IMR-90 (cell line): ENCODE measurements at regions not wholly inside any gene's neighbourhood (a gene's known extent, or its start where the extent isn't known, plus 50 kb on each side); places are given as distances from the start of the nearest gene placed in this dataset.

Experiments used
- ATAC-seq: fragments of 200-7000 bp; cut with Tn5 transposase; 2 replicates; pipeline ENCODE4 v1.9.1; 2020; ENCODE audit warnings: low read depth, mild to moderate bottlenecking, moderate library complexity
- BruUV-seq: library from RNA; stranded (reverse); fragments of 400-500 nt; replicated peaks from 2 replicates; lab custom pipeline; 2021; lab: Mats Ljungman, UMichigan
- CTCF ChIA-PET: fragments of 300-600 bp; formaldehyde crosslinking; extraction: SDS; loops from one replicate; lab custom pipeline; 2021; ENCODE audit warnings: antibody characterized with exemption; lab: Yijun Ruan, JAX
- POLR2A ChIA-PET: fragments of 300-600 bp; sonication (Branson Sonifier 250); formaldehyde crosslinking; loops from one replicate; lab custom pipeline; 2022; ENCODE audit warnings: antibody characterized with exemption; ENCODE audit not compliant: unreplicated experiment; lab: Charles Lee
- DNase-seq: peaks from one replicate; pipeline ENCODE4 v3.0.0; 2013
- H2AFZ ChIP-seq: replicated peaks from 2 replicates; pipeline ENCODE3; 2013; ENCODE audit warnings: low read length, mild to moderate bottlenecking; ENCODE audit not compliant: poor library complexity
- H2AK5ac ChIP-seq: 2 replicates; pipeline ENCODE4 v1.6.1; 2013; ENCODE audit warnings: low read depth, low read length, inconsistent platforms
- H2AK9ac ChIP-seq: replicated peaks from 2 replicates; pipeline ENCODE3; 2013; ENCODE audit warnings: mild to moderate bottlenecking, low read depth, low read length, moderate library complexity; ENCODE audit not compliant: poor library complexity
- H2BK120ac ChIP-seq: 2 replicates; pipeline ENCODE4 v1.6.1; 2013; ENCODE audit warnings: low read depth, low read length, inconsistent platforms
- H2BK15ac ChIP-seq: 3 replicates; pipeline ENCODE4 v1.6.1; 2013; ENCODE audit warnings: low read depth, low read length, inconsistent platforms
- H2BK20ac ChIP-seq: 2 replicates; pipeline ENCODE4 v1.6.1; 2013; ENCODE audit warnings: low read depth, mild to moderate bottlenecking, inconsistent platforms, low read length, moderate library complexity
- H2BK5ac ChIP-seq: 2 replicates; pipeline ENCODE4 v1.6.1; 2013; ENCODE audit warnings: mild to moderate bottlenecking, low read depth, low read length, inconsistent platforms; ENCODE audit not compliant: poor library complexity, severe bottlenecking
- H3K14ac ChIP-seq: replicated peaks from 2 replicates; pipeline ENCODE4 v1.6.1; 2013; ENCODE audit warnings: low read depth, low read length, inconsistent platforms
- H3K18ac ChIP-seq: 2 replicates; pipeline ENCODE4 v1.6.1; 2013; ENCODE audit warnings: low read depth, low read length, control low read depth
- H3K23ac ChIP-seq: 2 replicates; pipeline ENCODE4 v1.6.1; 2013; ENCODE audit warnings: low read depth, low read length, inconsistent platforms
- H3K27ac ChIP-seq: 2 replicates; pipeline ENCODE4 v1.5.1; 2013; ENCODE audit warnings: mild to moderate bottlenecking, control low read depth, low read length; ENCODE audit not compliant: insufficient read depth
- H3K27me3 ChIP-seq: 2 replicates; pipeline ENCODE4 v1.6.1; 2013; ENCODE audit warnings: low read length; ENCODE audit not compliant: control insufficient read depth, insufficient read depth
- H3K36me3 ChIP-seq: 2 replicates; pipeline ENCODE4 v1.6.1; 2013; ENCODE audit warnings: low read length, mixed read lengths; ENCODE audit not compliant: control insufficient read depth, insufficient read depth
- H3K4ac ChIP-seq: 2 replicates; pipeline ENCODE4 v1.6.1; 2013; ENCODE audit warnings: low read depth, low read length, inconsistent platforms
- H3K4me1 ChIP-seq: 2 replicates; pipeline ENCODE4 v1.6.1; 2013; ENCODE audit warnings: low read length, mixed read lengths; ENCODE audit not compliant: control insufficient read depth, insufficient read depth
- H3K4me2 ChIP-seq: 2 replicates; pipeline ENCODE4 v1.6.1; 2013; ENCODE audit warnings: low read depth, mild to moderate bottlenecking, control low read depth, low read length, moderate library complexity
- H3K4me3 ChIP-seq: 2 replicates; pipeline ENCODE4 v1.5.1; 2013; ENCODE audit warnings: low read depth, mild to moderate bottlenecking, control low read depth, low read length, moderate library complexity; ENCODE audit not compliant: insufficient read depth
- H3K56ac ChIP-seq: 2 replicates; pipeline ENCODE4 v1.6.1; 2013; ENCODE audit warnings: low read length, inconsistent platforms; ENCODE audit not compliant: insufficient read depth; ENCODE audit errors: extremely low read depth
- H3K79me1 ChIP-seq, 2 experiments: 2 replicates each; pipeline ENCODE4 v1.6.1; 2013; ENCODE audit warnings: low read length in 2 of 2, inconsistent platforms in 1 of 2, low read depth in 1 of 2
- H3K9ac ChIP-seq: 2 replicates; pipeline ENCODE4 v1.6.1; 2013; ENCODE audit warnings: low read depth, low read length, control low read depth
- H3K9me1 ChIP-seq: 2 replicates; pipeline ENCODE4 v1.6.1; 2013; ENCODE audit warnings: low read length, inconsistent platforms; ENCODE audit not compliant: insufficient read depth
- H3K9me3 ChIP-seq: 2 replicates; pipeline ENCODE4 v1.6.1; 2013; ENCODE audit warnings: low read length; ENCODE audit not compliant: control insufficient read depth, insufficient read depth
- H4K20me1 ChIP-seq: 2 replicates; pipeline ENCODE4 v1.6.1; 2013; ENCODE audit warnings: low read length, inconsistent platforms; ENCODE audit not compliant: insufficient read depth
- H4K5ac ChIP-seq: 2 replicates; pipeline ENCODE4 v1.6.1; 2013; ENCODE audit warnings: mild to moderate bottlenecking, low read depth, low read length, control low read depth
- H4K8ac ChIP-seq, 2 experiments: 2 replicates each; pipeline ENCODE4 v1.6.1; 2013; ENCODE audit warnings: low read depth in 2 of 2, low read length in 2 of 2, control low read depth in 1 of 2, inconsistent platforms in 1 of 2
- H4K91ac ChIP-seq: 2 replicates; pipeline ENCODE4 v1.6.1; 2013; ENCODE audit warnings: low read depth, low read length, inconsistent platforms; ENCODE audit not compliant: insufficient read depth
- CEBPB ChIP-seq: IDR thresholded peaks from 2 replicates; pipeline ENCODE4 v1.6.1; 2012; ENCODE audit warnings: low read depth, low read length, improper control_type of control experiment
- CHD1 ChIP-seq: IDR thresholded peaks from 2 replicates; pipeline ENCODE4 v1.6.1; 2012; ENCODE audit warnings: low read depth, low read length, improper control_type of control experiment
- FOS ChIP-seq: fragments of 150-350 bp; IDR thresholded peaks from 2 replicates; pipeline ENCODE4 v1.6.1; 2016; ENCODE audit warnings: low read depth, low read length
- MAFK ChIP-seq: IDR thresholded peaks from 2 replicates; pipeline ENCODE4 v1.6.1; 2012; ENCODE audit warnings: low read depth, low read length, improper control_type of control experiment
- MAZ ChIP-seq: IDR thresholded peaks from 2 replicates; pipeline ENCODE4 v1.6.1; 2012; ENCODE audit warnings: low read depth, mild to moderate bottlenecking, low read length, improper control_type of control experiment, moderate library complexity, borderline replicate concordance
- MXI1 ChIP-seq: IDR thresholded peaks from 2 replicates; pipeline ENCODE4 v1.6.1; 2012; ENCODE audit warnings: low read depth, mild to moderate bottlenecking, low read length, moderate library complexity, borderline replicate concordance
- NFE2L2 ChIP-seq: fragments of 150-350 bp; IDR thresholded peaks from 2 replicates; pipeline ENCODE4 v1.6.1; 2016; ENCODE audit warnings: low read depth, mild to moderate bottlenecking, low read length
- POLR2A ChIP-seq: IDR thresholded peaks from 2 replicates; pipeline ENCODE4 v1.6.1; 2012; ENCODE audit warnings: mild to moderate bottlenecking, low read depth, low read length
- RAD21 ChIP-seq: IDR thresholded peaks from 2 replicates; pipeline ENCODE4 v1.6.1; 2012; ENCODE audit warnings: low read length, improper control_type of control experiment
- RCOR1 ChIP-seq: IDR thresholded peaks from 2 replicates; pipeline ENCODE4 v1.6.1; 2012; ENCODE audit warnings: mild to moderate bottlenecking, low read length, improper control_type of control experiment; ENCODE audit not compliant: insufficient replicate concordance
- RFX5 ChIP-seq: IDR thresholded peaks from 2 replicates; pipeline ENCODE4 v1.8.0; 2012; ENCODE audit warnings: low read depth, mild to moderate bottlenecking, low read length, moderate library complexity
- SMC3 ChIP-seq: fragments of 150-350 bp; IDR thresholded peaks from 2 replicates; pipeline ENCODE4 v1.6.1; 2016; ENCODE audit warnings: low read depth, mild to moderate bottlenecking, antibody characterized with exemption, low read length, moderate library complexity
- USF2 ChIP-seq: fragments of 150-350 bp; IDR thresholded peaks from 2 replicates; pipeline ENCODE4 v1.6.1; 2017; ENCODE audit warnings: mild to moderate bottlenecking, antibody characterized with exemption, low read length, low read depth
- WGBS, 2 experiments: methylation state at CpG; one replicate each; pipeline versions ENCODE4 v1.1.5 to v1.1.7; 2013; ENCODE audit warnings: missing lambda C conversion rate in 2 of 2; ENCODE audit not compliant: insufficient read length in 1 of 2; ENCODE audit errors: extremely low coverage in 2 of 2; 5-methylcytosine and 5-hydroxymethylcytosine counted together
- dilution Hi-C: fragments of 300-500 bp; cut with HindIII; formaldehyde crosslinking; loops from one replicate; pipeline ENCODE4 v1.14.3; 2018; ENCODE audit warnings: low sequenced_read_pairs; ENCODE audit not compliant: unreplicated experiment
- in situ Hi-C: fragments of 300-500 bp; cut with MboI; formaldehyde crosslinking; loops from 3 replicates; pipeline ENCODE4 v1.14.3; 2019; ENCODE audit warnings: low sequenced_read_pairs, inconsistent platforms, mixed read lengths
- intact Hi-C: fragments of 100-400 bp; cut with micrococcal nuclease; formaldehyde crosslinking; loops from 2 replicates; pipeline ENCODE4 v1.10.0; 2022
- TF ChIP-seq, protein P1 (sequence below): fragments of 150-350 bp; IDR thresholded peaks from 2 replicates; pipeline ENCODE4 v1.6.1; 2016; ENCODE audit warnings: low read depth, mild to moderate bottlenecking, low read length, moderate library complexity, borderline replicate concordance
- TF ChIP-seq, protein P2 (sequence below): conservative IDR thresholded peaks from 2 replicates; pipeline ENCODE4 v1.5.1; 2012; ENCODE audit warnings: mild to moderate bottlenecking, low read depth, low read length, improper control_type of control experiment

DNA sequence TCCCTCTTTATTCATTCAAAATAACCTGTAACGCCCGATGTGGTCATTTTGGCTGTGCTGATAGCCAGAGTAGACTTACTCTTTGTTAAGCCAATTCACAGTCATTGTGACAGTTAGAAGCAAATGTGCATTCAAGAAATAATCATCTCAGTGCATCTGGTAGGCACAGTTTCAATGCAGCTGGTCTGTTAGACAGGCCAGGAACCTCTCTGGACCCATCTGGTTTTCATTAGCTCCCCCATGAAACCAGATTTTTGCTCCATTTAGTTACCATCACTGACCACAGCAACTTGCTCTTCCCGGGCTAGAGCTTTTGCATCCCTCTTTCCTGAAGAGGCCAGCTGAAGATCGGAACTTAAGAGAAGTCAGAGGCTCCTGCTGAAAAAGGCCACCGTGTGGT, 284.2 kb downstream of the NSG2 start:
- TF ChIP-seq SMC3: no peak
- no peak for TF ChIP-seq RAD21
- no peak for TF ChIP-seq NFE2L2
- TF ChIP-seq, protein P1, sequence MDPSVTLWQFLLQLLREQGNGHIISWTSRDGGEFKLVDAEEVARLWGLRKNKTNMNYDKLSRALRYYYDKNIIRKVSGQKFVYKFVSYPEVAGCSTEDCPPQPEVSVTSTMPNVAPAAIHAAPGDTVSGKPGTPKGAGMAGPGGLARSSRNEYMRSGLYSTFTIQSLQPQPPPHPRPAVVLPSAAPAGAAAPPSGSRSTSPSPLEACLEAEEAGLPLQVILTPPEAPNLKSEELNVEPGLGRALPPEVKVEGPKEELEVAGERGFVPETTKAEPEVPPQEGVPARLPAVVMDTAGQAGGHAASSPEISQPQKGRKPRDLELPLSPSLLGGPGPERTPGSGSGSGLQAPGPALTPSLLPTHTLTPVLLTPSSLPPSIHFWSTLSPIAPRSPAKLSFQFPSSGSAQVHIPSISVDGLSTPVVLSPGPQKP: no peak
- no peak for TF ChIP-seq CEBPB
- TF ChIP-seq MAFK: no peak
- no peak for TF ChIP-seq RCOR1
- TF ChIP-seq USF2: no peak
- TF ChIP-seq CHD1: no peak
- no peak for TF ChIP-seq MXI1
- no peak for TF ChIP-seq POLR2A
- TF ChIP-seq FOS: no peak
- TF ChIP-seq, protein P2, sequence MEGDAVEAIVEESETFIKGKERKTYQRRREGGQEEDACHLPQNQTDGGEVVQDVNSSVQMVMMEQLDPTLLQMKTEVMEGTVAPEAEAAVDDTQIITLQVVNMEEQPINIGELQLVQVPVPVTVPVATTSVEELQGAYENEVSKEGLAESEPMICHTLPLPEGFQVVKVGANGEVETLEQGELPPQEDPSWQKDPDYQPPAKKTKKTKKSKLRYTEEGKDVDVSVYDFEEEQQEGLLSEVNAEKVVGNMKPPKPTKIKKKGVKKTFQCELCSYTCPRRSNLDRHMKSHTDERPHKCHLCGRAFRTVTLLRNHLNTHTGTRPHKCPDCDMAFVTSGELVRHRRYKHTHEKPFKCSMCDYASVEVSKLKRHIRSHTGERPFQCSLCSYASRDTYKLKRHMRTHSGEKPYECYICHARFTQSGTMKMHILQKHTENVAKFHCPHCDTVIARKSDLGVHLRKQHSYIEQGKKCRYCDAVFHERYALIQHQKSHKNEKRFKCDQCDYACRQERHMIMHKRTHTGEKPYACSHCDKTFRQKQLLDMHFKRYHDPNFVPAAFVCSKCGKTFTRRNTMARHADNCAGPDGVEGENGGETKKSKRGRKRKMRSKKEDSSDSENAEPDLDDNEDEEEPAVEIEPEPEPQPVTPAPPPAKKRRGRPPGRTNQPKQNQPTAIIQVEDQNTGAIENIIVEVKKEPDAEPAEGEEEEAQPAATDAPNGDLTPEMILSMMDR: no peak
- TF ChIP-seq MAZ: no peak
- TF ChIP-seq RFX5: no peak
- Histone ChIP-seq H3K14ac (no peak overlapping the region), H3K9me1 (no peaks in the 10 kb centered on the region), H4K91ac (no peak overlapping the region), H3K27ac (no peak overlapping the region), H3K18ac (peak overlapping the region; percentile 99; the same call in 1 of the 2 replicates), H2BK5ac (no peak overlapping the region), H3K36me3 (no peaks in the 10 kb centered on the region), H2BK20ac (peak overlapping the region; percentile 29; the same call in 1 of the 2 replicates), H2BK15ac (no peak overlapping the region), H4K20me1 (no peaks in the 10 kb centered on the region), H3K9me3 (0 out of 2 replicates have a peak, but pooled peaks cover 2% of the 10 kb centered on the region), H3K9ac (no peak overlapping the region), H3K79me1 (no peaks in the 10 kb centered on the region), H2AFZ (no peak overlapping the region), H3K4me2 (no peak overlapping the region), H3K23ac (no peak overlapping the region), H4K8ac (no peak overlapping the region; a peak in 1 of 4 replicates), H3K56ac (no peak overlapping the region), H3K4me3 (no peak overlapping the region), H3K27me3 (no peaks in the 10 kb centered on the region; the same call in 1 of the 2 replicates), H2AK5ac (no peak overlapping the region), H3K4me1 (peaks cover 4% of the 10 kb centered on the region; the same call in 1 of the 2 replicates), H3K4ac (no peak overlapping the region), H2AK9ac (peak overlapping the region; percentile 12), H4K5ac (peak overlapping the region; percentile 99; the same call in 1 of the 2 replicates), H2BK120ac (peak overlapping the region; percentile 94)
- POLR2A ChIA-PET: no interaction called here
- CTCF ChIA-PET: interaction anchor here (0.6 kb wide), 1 partner anchor 84 kb away, joined by 11 read pairs; no protein-coding TSS in a partner anchor
- in situ Hi-C loops: loop anchor here (10.0 kb wide), 1 partner anchor 605 kb away; no protein-coding TSS in a partner anchor
- 0 to 100% methylated on average over 1 of the region's 5 CpGs for WGBS, 2 experiments
- no TSS peak for BruUV-seq
- intact Hi-C loops: no loop called here
- dilution Hi-C loops: no loop called here
- no peak; the same call in 1 of the 2 replicates for ATAC-seq
- DNase-seq: peak; percentile 49
